Activated CD8-positive, alpha-beta T cell treated with anti-CD3 and anti-CD28 coated beads for 36 hours (primary cell): ENCODE measurements at regions not wholly inside any gene's neighbourhood (a gene's known extent, or its start where the extent isn't known, plus 50 kb on each side); places are given as distances from the start of the nearest gene placed in this dataset.
A peak's percentile ranks its signal among the peaks of the same experiment; 100 is the strongest.

Source experiments
- ATAC-seq: fragments of 200-7000 bp; cut with Tn5 transposase; one replicate; pipeline ENCODE4 v1.10.0; 2021; ENCODE audit warnings: mild to moderate bottlenecking, moderate library complexity
- CTCF ChIA-PET: fragments of 350-600 bp; sonication (Branson Sonifier 250); formaldehyde crosslinking; loops from one replicate; lab custom pipeline; 2021; ENCODE audit warnings: antibody characterized with exemption; lab: Charles Lee
- POLR2A ChIA-PET: fragments of 350-600 bp; sonication (Branson Sonifier 250); formaldehyde crosslinking; loops from one replicate; lab custom pipeline; 2021; ENCODE audit warnings: antibody characterized with exemption; lab: Charles Lee
- DNase-seq: peaks from one replicate; pipeline ENCODE4 v3.0.0-alpha.2; 2020
- H3K27ac Mint-ChIP-seq: one replicate; pipeline ENCODE4 v1.8.0; 2021; ENCODE audit warnings: mild to moderate bottlenecking, mixed read lengths
- H3K27me3 Mint-ChIP-seq: one replicate; pipeline ENCODE4 v1.8.0; 2021; ENCODE audit warnings: mixed read lengths
- H3K36me3 Mint-ChIP-seq: one replicate; pipeline ENCODE4 v1.8.0; 2021; ENCODE audit warnings: low read depth, mixed read lengths
- H3K4me1 Mint-ChIP-seq: one replicate; pipeline ENCODE4 v1.8.0; 2021; ENCODE audit warnings: low read depth, mixed read lengths
- H3K4me3 Mint-ChIP-seq: one replicate; pipeline ENCODE4 v1.8.0; 2021; ENCODE audit warnings: mild to moderate bottlenecking, moderate library complexity, mixed read lengths
- H3K9me3 Mint-ChIP-seq: one replicate; pipeline ENCODE4 v1.8.0; 2021; ENCODE audit warnings: mixed read lengths
- intact Hi-C: fragments of 100-400 bp; cut with micrococcal nuclease; formaldehyde crosslinking; loops from one replicate; pipeline ENCODE4 v1.10.0; 2022
- TF ChIP-seq, protein P1 (sequence below): fragments of 200-600 bp; IDR thresholded peaks from one replicate; pipeline ENCODE4 v1.8.0; 2022; ENCODE audit warnings: antibody characterized with exemption, mild to moderate bottlenecking

- no peaks in the 10 kb centered on the region for H3K36me3 Mint-ChIP-seq
Observed at GRCh38 chr2:48250943-48251342, 63.5 kb upstream of the FOXN2 start.

GRCh38 chr2:48251437-48252148 lies 62.9 kb upstream of the FOXN2 start:
- Mint-ChIP-seq H3K4me1 (peaks cover 17% of the 10 kb centered on the region), H3K36me3 (no peaks in the 10 kb centered on the region), H3K27ac (no peak overlapping the region), H3K9me3 (no peaks in the 10 kb centered on the region), H3K27me3 (no peaks in the 10 kb centered on the region), H3K4me3 (no peak overlapping the region)
- ATAC-seq (no peak), DNase-seq (no peak)
- ChIA-PET POLR2A (no interaction called here), CTCF (interaction anchor here (0.8 to 1.0 kb wide), 2 partner anchors 9 to 173 kb away, joined by 3 read pairs; no protein-coding TSS in a partner anchor)
- TF ChIP-seq, protein P1, sequence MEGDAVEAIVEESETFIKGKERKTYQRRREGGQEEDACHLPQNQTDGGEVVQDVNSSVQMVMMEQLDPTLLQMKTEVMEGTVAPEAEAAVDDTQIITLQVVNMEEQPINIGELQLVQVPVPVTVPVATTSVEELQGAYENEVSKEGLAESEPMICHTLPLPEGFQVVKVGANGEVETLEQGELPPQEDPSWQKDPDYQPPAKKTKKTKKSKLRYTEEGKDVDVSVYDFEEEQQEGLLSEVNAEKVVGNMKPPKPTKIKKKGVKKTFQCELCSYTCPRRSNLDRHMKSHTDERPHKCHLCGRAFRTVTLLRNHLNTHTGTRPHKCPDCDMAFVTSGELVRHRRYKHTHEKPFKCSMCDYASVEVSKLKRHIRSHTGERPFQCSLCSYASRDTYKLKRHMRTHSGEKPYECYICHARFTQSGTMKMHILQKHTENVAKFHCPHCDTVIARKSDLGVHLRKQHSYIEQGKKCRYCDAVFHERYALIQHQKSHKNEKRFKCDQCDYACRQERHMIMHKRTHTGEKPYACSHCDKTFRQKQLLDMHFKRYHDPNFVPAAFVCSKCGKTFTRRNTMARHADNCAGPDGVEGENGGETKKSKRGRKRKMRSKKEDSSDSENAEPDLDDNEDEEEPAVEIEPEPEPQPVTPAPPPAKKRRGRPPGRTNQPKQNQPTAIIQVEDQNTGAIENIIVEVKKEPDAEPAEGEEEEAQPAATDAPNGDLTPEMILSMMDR, result no peak
- intact Hi-C loops, result no loop called here

More at GRCh38 chr2:48250943-48251342, 63.5 kb upstream of the FOXN2 start:
- no peak overlapping the region for H3K4me3 Mint-ChIP-seq
- no peaks in the 10 kb centered on the region for H3K9me3 Mint-ChIP-seq
- ChIA-PET CTCF (interaction anchor here (0.8 to 1.0 kb wide), 2 partner anchors 10 to 174 kb away, joined by 3 read pairs; no protein-coding TSS in a partner anchor), POLR2A (no interaction called here)
- DNase-seq, result peak; percentile 17
- H3K27ac Mint-ChIP-seq, result no peak overlapping the region
- H3K4me1 Mint-ChIP-seq, result peaks cover 17% of the 10 kb centered on the region
- TF ChIP-seq, protein P1, result no peak
- intact Hi-C loops, result no loop called here
- peak; percentile 69 for ATAC-seq
- H3K27me3 Mint-ChIP-seq, result no peaks in the 10 kb centered on the region

DNA sequence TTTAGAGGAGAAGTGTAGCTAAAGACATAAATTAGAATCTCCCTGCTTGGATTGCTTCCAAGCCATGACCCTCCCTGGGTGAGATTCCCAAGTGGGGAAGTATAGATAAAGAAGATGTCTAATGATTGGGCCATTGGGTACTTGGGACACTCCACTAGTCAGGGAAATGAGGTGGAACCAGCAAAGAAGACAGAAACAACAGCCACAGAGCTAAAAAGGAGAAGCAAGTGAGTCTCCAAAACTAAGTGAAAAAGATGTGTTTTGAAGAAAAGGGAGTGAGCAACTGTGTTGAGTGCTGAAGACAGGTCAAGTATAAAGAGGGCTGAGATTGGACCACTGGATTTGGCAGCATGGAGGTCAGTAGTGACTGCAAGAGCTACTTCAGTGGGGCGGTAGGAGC lies 61.2 kb upstream of the FOXN2 start:
- TF ChIP-seq, protein P1, result no peak
- ChIA-PET CTCF (interaction anchor here (1.1 kb wide), 1 partner anchor 13 kb away, joined by 3 read pairs; no protein-coding TSS in a partner anchor), POLR2A (no interaction called here)
- Mint-ChIP-seq H3K4me1 (peaks cover 14% of the 10 kb centered on the region), H3K9me3 (no peaks in the 10 kb centered on the region), H3K4me3 (no peak overlapping the region), H3K27me3 (no peaks in the 10 kb centered on the region), H3K27ac (no peak overlapping the region), H3K36me3 (no peaks in the 10 kb centered on the region)
- ATAC-seq, result no peak
- no peak for DNase-seq
- intact Hi-C loops, result no loop called here

- Mint-ChIP-seq H3K36me3 (no peaks in the 10 kb centered on the region), H3K4me1 (peaks cover 5% of the 10 kb centered on the region), H3K4me3 (no peak overlapping the region), H3K27ac (no peak overlapping the region), H3K27me3 (no peaks in the 10 kb centered on the region), H3K9me3 (no peaks in the 10 kb centered on the region)
- TF ChIP-seq, protein P1, result no peak
- intact Hi-C loops, result no loop called here
- DNase-seq, result no peak
- ChIA-PET CTCF (no interaction called here), POLR2A (no interaction called here)
- no peak for ATAC-seq
Observed at GRCh38 chr2:48254839-48255238, 59.6 kb upstream of the FOXN2 start.

DNA sequence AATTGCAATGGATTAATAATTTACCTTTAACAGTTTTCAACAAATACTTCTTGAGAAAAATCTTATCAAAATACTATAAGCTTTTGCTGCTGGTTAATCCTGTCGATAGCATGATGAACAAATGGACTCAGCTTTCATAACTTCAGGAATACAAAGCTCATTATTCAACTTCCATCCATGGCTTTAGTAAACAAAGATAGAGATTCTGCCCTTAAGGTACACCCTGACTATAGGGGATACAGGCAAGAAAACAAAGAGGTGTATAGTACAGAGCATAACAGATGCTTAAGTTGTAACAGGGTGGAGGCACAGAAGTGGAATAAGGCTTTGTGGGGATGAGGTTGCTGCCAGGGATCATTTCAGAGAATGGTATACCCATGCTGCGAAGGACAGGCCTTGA lies 57.0 kb upstream of the FOXN2 start:
- Mint-ChIP-seq H3K9me3 (no peaks in the 10 kb centered on the region), H3K4me1 (no peaks in the 10 kb centered on the region), H3K4me3 (no peak overlapping the region), H3K36me3 (no peaks in the 10 kb centered on the region), H3K27me3 (no peaks in the 10 kb centered on the region), H3K27ac (no peak overlapping the region)
- ATAC-seq (no peak), DNase-seq (no peak)
- CTCF ChIA-PET, result no interaction called here
- POLR2A ChIA-PET, result no interaction called here
- TF ChIP-seq, protein P1, result no peak
- intact Hi-C loops, result no loop called here
